SK-N-SH (cell line): ENCODE measurements at regions not wholly inside any gene's neighbourhood (a gene's known extent, or its start where the extent isn't known, plus 50 kb on each side); places are given as distances from the start of the nearest gene placed in this dataset.

ENCODE experiments used
- CTCF ChIA-PET: fragments of 300-600, 350-600 bp; formaldehyde crosslinking; extraction: SDS; loops from one replicate; lab custom pipeline; 2021; lab: Yijun Ruan, JAX
- POLR2A ChIA-PET: fragments of 350-600 bp; sonication (Branson Sonifier 250); formaldehyde crosslinking; extraction: SDS; loops from one replicate; lab custom pipeline; 2020; ENCODE audit warnings: antibody characterized with exemption, inconsistent platforms; lab: Yijun Ruan, JAX
- DNase-seq: peaks from one replicate; pipeline ENCODE4 v3.0.0; 2012
- H2AFZ ChIP-seq: fragments of 200-600 bp; sonication (generic); 2 replicates; pipeline ENCODE4 v1.8.1; 2016; ENCODE audit warnings: antibody characterized with exemption, mild to moderate bottlenecking, low read depth
- H3F3A ChIP-seq: fragments of 200-600 bp; sonication (generic); replicated peaks from 2 replicates; pipeline ENCODE3; 2016; ENCODE audit warnings: antibody characterized with exemption, mild to moderate bottlenecking; ENCODE audit not compliant: insufficient read depth
- H3K27ac ChIP-seq, 2 experiments: fragments of 200-500 bp in 1 of 2; fragments of 200-600 bp in 1 of 2; sonication (Bioruptor generic) in 1 of 2; sonication (generic), shearing (Covaris generic) in 1 of 2; 2 replicates each; pipeline versions ENCODE4 v1.5.1 to v1.6.1; 2014 to 2016; ENCODE audit warnings: low read depth in 2 of 2, inconsistent platforms in 1 of 2, low read length in 1 of 2, mild to moderate bottlenecking in 1 of 2, mixed read lengths in 1 of 2
- H3K27me3 ChIP-seq: fragments of 200-600 bp; sonication (generic), shearing (Covaris generic); 2 replicates; pipeline ENCODE4 v1.6.1; 2016; ENCODE audit warnings: mixed run types; ENCODE audit not compliant: insufficient read depth
- H3K36me3 ChIP-seq, 2 experiments: fragments of 200-500 bp in 1 of 2; fragments of 200-600 bp in 1 of 2; sonication (Bioruptor generic) in 1 of 2; sonication (generic) in 1 of 2; replicated peaks in 1 of 2; 2 replicates each; pipeline versions ENCODE3 to v1.5.1; 2014 to 2016; ENCODE audit warnings: low read length in 1 of 2, mild to moderate bottlenecking in 1 of 2; ENCODE audit not compliant: insufficient read depth in 2 of 2, control insufficient read depth in 1 of 2
- H3K4me1 ChIP-seq, 2 experiments: fragments of 200-500 bp in 1 of 2; fragments of 200-600 bp in 1 of 2; sonication (Bioruptor generic) in 1 of 2; sonication (generic), shearing (Covaris generic) in 1 of 2; 2 replicates each; pipeline versions ENCODE4 v1.5.1 to v1.6.1; 2014 to 2016; ENCODE audit warnings: low read depth in 1 of 2, low read length in 1 of 2, mixed run types in 1 of 2; ENCODE audit not compliant: insufficient read depth in 2 of 2, control insufficient read depth in 1 of 2
- H3K4me2 ChIP-seq: fragments of 200-600 bp; sonication (generic), shearing (Covaris generic); 2 replicates; pipeline ENCODE4 v1.6.1; 2017; ENCODE audit warnings: mixed run types
- H3K4me3 ChIP-seq, 2 experiments: fragments of 200-500 bp in 1 of 2; fragments of 200-600 bp in 1 of 2; sonication (Bioruptor generic) in 1 of 2; sonication (generic), shearing (Covaris generic) in 1 of 2; 2 replicates each; pipeline versions ENCODE4 v1.5.1 to v1.8.1; 2014 to 2016; ENCODE audit warnings: low read depth in 2 of 2, inconsistent platforms in 1 of 2, low read length in 1 of 2, mild to moderate bottlenecking in 1 of 2, mixed read lengths in 1 of 2, moderate library complexity in 1 of 2
- H3K79me2 ChIP-seq: fragments of 200-600 bp; sonication (generic); 2 replicates; pipeline ENCODE4 v1.8.1; 2017; ENCODE audit warnings: mild to moderate bottlenecking; ENCODE audit not compliant: insufficient read depth
- H3K9ac ChIP-seq: fragments of 200-600 bp; sonication (generic); 2 replicates; pipeline ENCODE4 v1.6.1; 2017; ENCODE audit warnings: mixed run types
- H3K9me2 ChIP-seq: fragments of 200-600 bp; sonication (generic); 2 replicates; pipeline ENCODE4 v1.6.1; 2017; ENCODE audit warnings: mixed run types
- H3K9me3 ChIP-seq: fragments of 200-600 bp; sonication (generic); 2 replicates; pipeline ENCODE4 v1.6.1; 2017; ENCODE audit warnings: mixed run types, mild to moderate bottlenecking, moderate library complexity
- H4K20me1 ChIP-seq: fragments of 200-600 bp; sonication (generic); 2 replicates; pipeline ENCODE4 v1.6.1; 2017; ENCODE audit warnings: mild to moderate bottlenecking, mixed run types; ENCODE audit not compliant: insufficient read depth
- MEF2A ChIP-seq: IDR thresholded peaks from 2 replicates; pipeline ENCODE4 v1.4.0; 2012; ENCODE audit warnings: low read depth, borderline replicate concordance
- MXI1 ChIP-seq: IDR thresholded peaks from 2 replicates; pipeline ENCODE4 v1.6.1; 2012; ENCODE audit warnings: mild to moderate bottlenecking, low read depth, low read length, improper control_type of control experiment
- RCOR1 ChIP-seq: fragments of 150-350 bp; IDR thresholded peaks from 2 replicates; pipeline ENCODE4 v1.6.1; 2017; ENCODE audit warnings: antibody characterized with exemption, low read length
- RFX5 ChIP-seq: IDR thresholded peaks from 2 replicates; pipeline ENCODE4 v1.6.1; 2012; ENCODE audit warnings: mild to moderate bottlenecking, improper control_type of control experiment, low read length
- SIN3A ChIP-seq: IDR thresholded peaks from 2 replicates; pipeline ENCODE4 v1.6.1; 2012; ENCODE audit warnings: low read depth, mild to moderate bottlenecking, low read length, moderate library complexity, borderline replicate concordance
- TAF1 ChIP-seq: IDR thresholded peaks from 2 replicates; pipeline ENCODE4 v1.6.1; 2012; ENCODE audit warnings: low read depth, mild to moderate bottlenecking, low read length, moderate library complexity, borderline replicate concordance
- WGBS: methylation state at CpG from one replicate; pipeline ENCODE4 v1.1.6; 2017; ENCODE audit warnings: low lambda C conversion rate; 5-methylcytosine and 5-hydroxymethylcytosine counted together
- TF ChIP-seq, protein P1 (sequence below): IDR thresholded peaks from 2 replicates; pipeline ENCODE4 v1.4.0; 2012; ENCODE audit warnings: low read depth, borderline replicate concordance
- TF ChIP-seq, protein P2 (sequence below): IDR thresholded peaks from 2 replicates; pipeline ENCODE4 v1.4.0; 2012; ENCODE audit warnings: low read depth
- TF ChIP-seq, protein P3 (sequence below): IDR thresholded peaks from 2 replicates; pipeline ENCODE4; 2012
- TF ChIP-seq, protein P4 (sequence below): fragments of 150-350 bp; IDR thresholded peaks from 2 replicates; pipeline ENCODE4 v1.6.1; 2016; ENCODE audit warnings: mild to moderate bottlenecking, low read depth, low read length
- TF ChIP-seq, protein P5 (sequence below): fragments of 200-600 bp; sonication (generic); IDR thresholded peaks from 2 replicates; pipeline ENCODE4 v1.6.1; 2017; ENCODE audit warnings: antibody characterized with exemption, mild to moderate bottlenecking, moderate library complexity
- TF ChIP-seq, protein P6 (sequence below): IDR thresholded peaks from 2 replicates; pipeline ENCODE4 v1.4.0; 2012; ENCODE audit warnings: low read depth, borderline replicate concordance
- TF ChIP-seq, protein P7 (sequence below): fragments of 150-350 bp; IDR thresholded peaks from 2 replicates; pipeline ENCODE4 v1.6.1; 2017; ENCODE audit warnings: antibody characterized with exemption, low read length, low read depth, borderline replicate concordance

DNA sequence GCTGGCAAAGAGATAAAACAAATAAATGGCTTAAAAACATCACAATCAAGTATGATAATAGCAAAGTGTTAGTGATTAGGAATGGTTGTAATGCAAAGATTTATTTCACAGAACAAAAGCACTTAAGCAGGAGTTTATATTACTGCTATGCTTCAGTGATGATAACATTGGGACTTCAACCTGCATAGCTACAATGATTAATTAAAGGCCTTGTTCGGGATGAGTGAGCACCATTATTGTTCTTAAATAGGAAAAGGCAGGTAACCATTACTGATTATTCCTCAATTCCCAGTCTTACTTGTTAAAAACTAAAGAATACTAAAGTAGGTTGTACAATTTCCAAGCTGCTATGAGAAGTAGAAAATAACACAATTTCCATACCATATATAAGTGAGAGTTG is 1247.5 kb upstream of the CDH8 start:
- H3K9me2 ChIP-seq = no peaks in the 10 kb centered on the region
- no peaks in the 10 kb centered on the region for H3K79me2 ChIP-seq
- no peaks in the 10 kb centered on the region for H3K4me1 ChIP-seq
- POLR2A ChIA-PET = no interaction called here
- H3K4me2 ChIP-seq = no peak overlapping the region
- 20% methylated on average over 1 of the region's 1 CpG for WGBS
- H3K36me3 ChIP-seq = no peaks in the 10 kb centered on the region
- no peaks in the 10 kb centered on the region for H3K27me3 ChIP-seq
- H4K20me1 ChIP-seq = no peaks in the 10 kb centered on the region
- TF ChIP-seq TAF1 (no peak), SIN3A (no peak), MEF2A (no peak), RCOR1 (no peak), RFX5 (no peak), MXI1 (no peak)
- TF ChIP-seq, protein P1, sequence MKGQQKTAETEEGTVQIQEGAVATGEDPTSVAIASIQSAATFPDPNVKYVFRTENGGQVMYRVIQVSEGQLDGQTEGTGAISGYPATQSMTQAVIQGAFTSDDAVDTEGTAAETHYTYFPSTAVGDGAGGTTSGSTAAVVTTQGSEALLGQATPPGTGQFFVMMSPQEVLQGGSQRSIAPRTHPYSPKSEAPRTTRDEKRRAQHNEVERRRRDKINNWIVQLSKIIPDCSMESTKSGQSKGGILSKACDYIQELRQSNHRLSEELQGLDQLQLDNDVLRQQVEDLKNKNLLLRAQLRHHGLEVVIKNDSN = no peak
- TF ChIP-seq, protein P2, sequence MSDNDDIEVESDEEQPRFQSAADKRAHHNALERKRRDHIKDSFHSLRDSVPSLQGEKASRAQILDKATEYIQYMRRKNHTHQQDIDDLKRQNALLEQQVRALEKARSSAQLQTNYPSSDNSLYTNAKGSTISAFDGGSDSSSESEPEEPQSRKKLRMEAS = no peak
- TF ChIP-seq, protein P3, sequence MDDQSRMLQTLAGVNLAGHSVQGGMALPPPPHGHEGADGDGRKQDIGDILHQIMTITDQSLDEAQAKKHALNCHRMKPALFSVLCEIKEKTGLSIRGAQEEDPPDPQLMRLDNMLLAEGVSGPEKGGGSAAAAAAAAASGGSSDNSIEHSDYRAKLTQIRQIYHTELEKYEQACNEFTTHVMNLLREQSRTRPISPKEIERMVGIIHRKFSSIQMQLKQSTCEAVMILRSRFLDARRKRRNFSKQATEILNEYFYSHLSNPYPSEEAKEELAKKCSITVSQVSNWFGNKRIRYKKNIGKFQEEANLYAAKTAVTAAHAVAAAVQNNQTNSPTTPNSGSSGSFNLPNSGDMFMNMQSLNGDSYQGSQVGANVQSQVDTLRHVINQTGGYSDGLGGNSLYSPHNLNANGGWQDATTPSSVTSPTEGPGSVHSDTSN = no peak
- TF ChIP-seq, protein P4, sequence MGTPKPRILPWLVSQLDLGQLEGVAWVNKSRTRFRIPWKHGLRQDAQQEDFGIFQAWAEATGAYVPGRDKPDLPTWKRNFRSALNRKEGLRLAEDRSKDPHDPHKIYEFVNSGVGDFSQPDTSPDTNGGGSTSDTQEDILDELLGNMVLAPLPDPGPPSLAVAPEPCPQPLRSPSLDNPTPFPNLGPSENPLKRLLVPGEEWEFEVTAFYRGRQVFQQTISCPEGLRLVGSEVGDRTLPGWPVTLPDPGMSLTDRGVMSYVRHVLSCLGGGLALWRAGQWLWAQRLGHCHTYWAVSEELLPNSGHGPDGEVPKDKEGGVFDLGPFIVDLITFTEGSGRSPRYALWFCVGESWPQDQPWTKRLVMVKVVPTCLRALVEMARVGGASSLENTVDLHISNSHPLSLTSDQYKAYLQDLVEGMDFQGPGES = no peak
- TF ChIP-seq, protein P5, sequence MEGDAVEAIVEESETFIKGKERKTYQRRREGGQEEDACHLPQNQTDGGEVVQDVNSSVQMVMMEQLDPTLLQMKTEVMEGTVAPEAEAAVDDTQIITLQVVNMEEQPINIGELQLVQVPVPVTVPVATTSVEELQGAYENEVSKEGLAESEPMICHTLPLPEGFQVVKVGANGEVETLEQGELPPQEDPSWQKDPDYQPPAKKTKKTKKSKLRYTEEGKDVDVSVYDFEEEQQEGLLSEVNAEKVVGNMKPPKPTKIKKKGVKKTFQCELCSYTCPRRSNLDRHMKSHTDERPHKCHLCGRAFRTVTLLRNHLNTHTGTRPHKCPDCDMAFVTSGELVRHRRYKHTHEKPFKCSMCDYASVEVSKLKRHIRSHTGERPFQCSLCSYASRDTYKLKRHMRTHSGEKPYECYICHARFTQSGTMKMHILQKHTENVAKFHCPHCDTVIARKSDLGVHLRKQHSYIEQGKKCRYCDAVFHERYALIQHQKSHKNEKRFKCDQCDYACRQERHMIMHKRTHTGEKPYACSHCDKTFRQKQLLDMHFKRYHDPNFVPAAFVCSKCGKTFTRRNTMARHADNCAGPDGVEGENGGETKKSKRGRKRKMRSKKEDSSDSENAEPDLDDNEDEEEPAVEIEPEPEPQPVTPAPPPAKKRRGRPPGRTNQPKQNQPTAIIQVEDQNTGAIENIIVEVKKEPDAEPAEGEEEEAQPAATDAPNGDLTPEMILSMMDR = no peak
- TF ChIP-seq, protein P6, sequence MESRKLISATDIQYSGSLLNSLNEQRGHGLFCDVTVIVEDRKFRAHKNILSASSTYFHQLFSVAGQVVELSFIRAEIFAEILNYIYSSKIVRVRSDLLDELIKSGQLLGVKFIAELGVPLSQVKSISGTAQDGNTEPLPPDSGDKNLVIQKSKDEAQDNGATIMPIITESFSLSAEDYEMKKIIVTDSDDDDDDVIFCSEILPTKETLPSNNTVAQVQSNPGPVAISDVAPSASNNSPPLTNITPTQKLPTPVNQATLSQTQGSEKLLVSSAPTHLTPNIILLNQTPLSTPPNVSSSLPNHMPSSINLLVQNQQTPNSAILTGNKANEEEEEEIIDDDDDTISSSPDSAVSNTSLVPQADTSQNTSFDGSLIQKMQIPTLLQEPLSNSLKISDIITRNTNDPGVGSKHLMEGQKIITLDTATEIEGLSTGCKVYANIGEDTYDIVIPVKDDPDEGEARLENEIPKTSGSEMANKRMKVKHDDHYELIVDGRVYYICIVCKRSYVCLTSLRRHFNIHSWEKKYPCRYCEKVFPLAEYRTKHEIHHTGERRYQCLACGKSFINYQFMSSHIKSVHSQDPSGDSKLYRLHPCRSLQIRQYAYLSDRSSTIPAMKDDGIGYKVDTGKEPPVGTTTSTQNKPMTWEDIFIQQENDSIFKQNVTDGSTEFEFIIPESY = no peak
- TF ChIP-seq, protein P7, sequence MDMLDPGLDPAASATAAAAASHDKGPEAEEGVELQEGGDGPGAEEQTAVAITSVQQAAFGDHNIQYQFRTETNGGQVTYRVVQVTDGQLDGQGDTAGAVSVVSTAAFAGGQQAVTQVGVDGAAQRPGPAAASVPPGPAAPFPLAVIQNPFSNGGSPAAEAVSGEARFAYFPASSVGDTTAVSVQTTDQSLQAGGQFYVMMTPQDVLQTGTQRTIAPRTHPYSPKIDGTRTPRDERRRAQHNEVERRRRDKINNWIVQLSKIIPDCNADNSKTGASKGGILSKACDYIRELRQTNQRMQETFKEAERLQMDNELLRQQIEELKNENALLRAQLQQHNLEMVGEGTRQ = no peak
- TF ChIP-seq, all 33 proteins: peak for 0
- no peak overlapping the region for H3K9ac ChIP-seq
- no peaks in the 10 kb centered on the region for H3K9me3 ChIP-seq
- H3K4me3 ChIP-seq = no peak overlapping the region
- CTCF ChIA-PET = interaction anchor here (1.2 kb wide), 1 partner anchor 1093 kb away, joined by 3 read pairs; no protein-coding TSS in a partner anchor
- H3K27ac ChIP-seq = no peak overlapping the region
- H2AFZ ChIP-seq = no peak overlapping the region
- DNase-seq = no peak
- no peaks in the 10 kb centered on the region for H3F3A ChIP-seq
